ENCODE measurements at regions not wholly inside any gene's neighbourhood (a gene's known extent, or its start where the extent isn't known, plus 50 kb on each side); places are given as distances from the start of the nearest gene placed in this dataset.
A peak's percentile ranks its signal among the peaks of the same experiment; 100 is the strongest.

DNA sequence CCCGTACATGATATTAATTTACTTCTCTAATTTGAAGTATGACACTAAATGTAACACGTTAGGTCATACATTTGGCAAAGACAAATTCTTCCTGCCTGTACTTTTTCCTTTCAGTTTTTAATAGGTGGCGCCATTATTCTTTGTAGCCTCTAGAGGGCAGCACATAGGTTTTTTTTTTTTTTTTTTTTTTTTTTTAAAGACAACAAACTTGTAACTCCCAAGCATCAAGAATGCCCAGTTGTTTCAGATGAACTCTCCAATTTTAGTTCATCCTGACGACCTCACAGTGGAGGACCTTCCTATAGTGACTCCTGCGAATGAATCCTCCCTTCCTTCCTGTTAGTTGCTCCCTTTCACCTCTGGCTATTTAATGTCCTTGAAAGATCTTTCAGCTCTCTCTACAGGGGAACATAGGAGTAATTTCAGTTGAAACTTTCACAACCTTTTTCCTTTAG lies 139.3 kb upstream of the HDAC9 start:
- no peak overlapping the region for H3K4me3 ChIP-seq (ENCODE audit: low read length)
- DNase-seq (ENCODE audit: low read depth) = no peak
- TF ChIP-seq, protein P1, sequence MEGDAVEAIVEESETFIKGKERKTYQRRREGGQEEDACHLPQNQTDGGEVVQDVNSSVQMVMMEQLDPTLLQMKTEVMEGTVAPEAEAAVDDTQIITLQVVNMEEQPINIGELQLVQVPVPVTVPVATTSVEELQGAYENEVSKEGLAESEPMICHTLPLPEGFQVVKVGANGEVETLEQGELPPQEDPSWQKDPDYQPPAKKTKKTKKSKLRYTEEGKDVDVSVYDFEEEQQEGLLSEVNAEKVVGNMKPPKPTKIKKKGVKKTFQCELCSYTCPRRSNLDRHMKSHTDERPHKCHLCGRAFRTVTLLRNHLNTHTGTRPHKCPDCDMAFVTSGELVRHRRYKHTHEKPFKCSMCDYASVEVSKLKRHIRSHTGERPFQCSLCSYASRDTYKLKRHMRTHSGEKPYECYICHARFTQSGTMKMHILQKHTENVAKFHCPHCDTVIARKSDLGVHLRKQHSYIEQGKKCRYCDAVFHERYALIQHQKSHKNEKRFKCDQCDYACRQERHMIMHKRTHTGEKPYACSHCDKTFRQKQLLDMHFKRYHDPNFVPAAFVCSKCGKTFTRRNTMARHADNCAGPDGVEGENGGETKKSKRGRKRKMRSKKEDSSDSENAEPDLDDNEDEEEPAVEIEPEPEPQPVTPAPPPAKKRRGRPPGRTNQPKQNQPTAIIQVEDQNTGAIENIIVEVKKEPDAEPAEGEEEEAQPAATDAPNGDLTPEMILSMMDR (conservative IDR thresholded peaks at IDR 0.05; ENCODE audit: low read depth, low read length) = peak; percentile 60

DNA sequence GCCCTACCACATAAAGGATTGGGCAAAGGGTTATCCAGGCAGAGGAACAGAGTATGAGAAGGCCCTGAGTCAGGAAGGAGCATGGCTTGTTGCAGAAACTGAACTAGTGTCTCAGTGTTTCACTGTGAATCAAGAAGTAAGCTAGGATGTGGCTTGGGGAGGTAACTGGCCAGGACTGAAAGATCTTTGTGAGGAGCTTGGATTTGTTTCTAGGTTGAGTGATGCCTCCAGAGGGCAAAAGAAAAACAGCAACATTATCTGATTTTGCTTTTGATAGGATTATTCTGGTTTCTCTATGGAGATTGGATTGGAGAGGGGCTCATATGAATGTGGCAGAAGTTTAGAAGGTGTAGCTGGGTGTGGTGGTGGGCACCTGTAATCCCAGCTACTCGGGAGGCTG lies 137.9 kb upstream of the HDAC9 start:
- DNase-seq (ENCODE audit: low read depth) = no peak
- TF ChIP-seq, protein P1 (conservative IDR thresholded peaks at IDR 0.05; ENCODE audit: low read depth, low read length) = peak; percentile 37

DNA sequence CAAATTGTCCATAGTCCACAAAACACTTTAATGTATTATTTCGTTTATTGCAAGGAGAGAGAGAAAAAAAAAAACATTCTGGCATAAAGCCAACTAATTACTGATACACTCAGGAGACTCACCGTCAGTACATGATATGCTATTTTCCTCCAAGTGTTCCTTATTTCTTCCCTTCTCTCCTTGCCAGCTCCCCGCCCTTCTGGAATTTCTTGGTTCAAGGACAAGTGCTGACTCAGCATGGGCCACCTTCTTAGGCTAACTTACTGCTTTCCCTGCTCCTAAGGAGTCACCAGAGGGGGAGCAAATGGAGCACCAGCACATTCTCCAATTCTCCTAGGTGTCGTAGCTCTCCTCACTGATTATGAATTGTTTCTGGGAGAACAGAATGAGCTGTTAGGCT lies 133.8 kb upstream of the HDAC9 start:
- no peak overlapping the region for H3K4me3 ChIP-seq (ENCODE audit: low read length)
- TF ChIP-seq, protein P1 (conservative IDR thresholded peaks at IDR 0.05; ENCODE audit: low read depth, low read length) = no peak
- no peak for DNase-seq (ENCODE audit: low read depth)

More for the DNA sequence above, 137.9 kb upstream of the HDAC9 start:
- no peak overlapping the region for H3K4me3 ChIP-seq (ENCODE audit: low read length)

DNA sequence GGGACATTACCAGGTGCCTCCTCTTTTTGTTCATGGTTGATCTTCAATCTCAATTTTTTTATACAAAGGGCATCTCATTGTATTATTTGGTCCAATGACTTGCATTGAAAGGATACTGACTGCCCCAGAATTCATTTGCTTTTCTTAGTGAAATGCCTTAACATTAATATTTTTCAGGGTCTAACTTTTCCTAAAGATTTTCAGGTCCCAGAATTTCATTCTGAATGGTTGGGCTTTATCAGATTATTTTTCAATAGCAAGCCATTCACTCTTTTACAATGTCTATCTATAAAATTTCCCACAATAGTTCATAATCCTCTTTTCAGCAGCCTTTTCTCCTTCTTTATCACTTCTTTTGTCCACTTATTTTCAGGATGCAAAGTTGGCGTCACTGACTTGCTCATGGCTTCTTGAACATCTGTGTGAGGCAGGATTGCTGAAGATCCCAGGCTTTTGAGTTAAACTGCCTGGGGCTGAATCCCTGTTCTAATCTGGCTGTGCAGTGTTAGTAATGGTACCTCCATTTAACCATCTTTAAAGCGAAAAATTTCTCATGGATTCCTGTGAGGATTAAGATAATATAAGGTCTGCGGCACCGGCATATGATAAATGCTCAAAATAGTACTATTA lies 131.7 kb upstream of the HDAC9 start:
- no peak overlapping the region for H3K4me3 ChIP-seq (ENCODE audit: low read length)
- TF ChIP-seq, protein P1 (conservative IDR thresholded peaks at IDR 0.05; ENCODE audit: low read depth, low read length) = no peak
- DNase-seq (ENCODE audit: low read depth) = no peak

DNA sequence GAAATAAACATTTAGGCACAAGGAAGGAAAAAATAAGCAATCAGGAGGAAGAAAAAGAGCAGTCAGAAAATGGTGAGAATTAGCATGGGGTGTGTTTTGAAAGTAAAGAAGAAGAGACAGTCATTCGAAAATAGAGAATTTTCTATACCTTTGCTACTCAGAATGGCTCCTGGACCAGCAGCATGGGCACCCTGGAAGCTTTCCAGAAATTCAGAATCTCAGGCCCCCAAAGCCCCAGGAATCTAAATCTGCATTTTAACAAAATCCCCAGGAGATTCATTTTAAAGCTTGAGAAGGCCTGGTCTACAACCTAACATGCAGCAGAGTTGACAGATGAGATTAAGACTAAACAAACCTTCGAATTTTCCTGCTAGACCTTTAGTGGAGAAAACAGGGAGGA lies 131.2 kb upstream of the HDAC9 start:
- H3K4me3 ChIP-seq (ENCODE audit: low read length) = no peak overlapping the region
- TF ChIP-seq, protein P1 (conservative IDR thresholded peaks at IDR 0.05; ENCODE audit: low read depth, low read length) = no peak
- DNase-seq (ENCODE audit: low read depth) = no peak

DNA sequence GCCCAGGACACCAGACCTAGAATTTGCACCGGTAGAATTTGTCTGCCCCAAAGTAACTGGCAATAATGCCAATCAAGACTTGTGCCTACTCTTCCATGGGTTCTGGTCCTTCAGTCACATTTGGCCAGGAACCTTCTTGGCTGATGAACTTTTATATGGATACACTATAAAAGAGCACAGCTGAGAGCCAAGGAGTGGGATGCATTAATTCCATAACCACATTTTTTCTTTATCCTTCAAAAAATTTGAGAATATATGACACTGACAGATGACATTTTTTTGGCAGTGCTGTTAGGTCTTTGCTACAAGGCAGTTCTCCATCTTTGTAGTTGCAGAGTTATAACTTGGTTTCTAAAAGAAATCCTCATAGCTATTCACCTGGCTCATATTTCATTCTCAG lies 129.2 kb upstream of the HDAC9 start:
- no peak overlapping the region for H3K4me3 ChIP-seq (ENCODE audit: low read length)
- TF ChIP-seq, protein P1 (conservative IDR thresholded peaks at IDR 0.05; ENCODE audit: low read depth, low read length) = no peak
- DNase-seq (ENCODE audit: low read depth) = no peak

DNA sequence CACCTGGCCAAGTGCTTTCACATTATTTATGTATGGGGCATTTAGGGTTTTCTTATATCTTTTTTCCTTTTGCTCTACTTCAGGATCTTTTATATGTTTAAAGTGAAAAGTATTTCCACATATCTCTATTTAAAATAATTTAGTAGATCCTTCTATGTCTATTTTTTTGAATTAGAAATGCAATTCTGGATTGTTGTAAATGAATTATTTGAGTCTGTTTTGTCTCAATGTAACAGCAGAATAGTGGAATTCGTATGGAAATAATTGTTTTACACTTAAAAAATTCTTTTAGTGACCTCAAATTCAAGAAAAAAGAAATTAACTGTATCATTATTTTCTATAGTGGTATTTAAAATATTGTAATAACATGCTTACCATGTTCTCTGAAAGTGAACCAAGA lies 126.5 kb upstream of the HDAC9 start:
- no peak overlapping the region for H3K4me3 ChIP-seq (ENCODE audit: low read length)
- DNase-seq (ENCODE audit: low read depth) = no peak
- TF ChIP-seq, protein P1 (conservative IDR thresholded peaks at IDR 0.05; ENCODE audit: low read depth, low read length) = no peak
